ENCODE measurements at regions not wholly inside any gene's neighbourhood (a gene's known extent, or its start where the extent isn't known, plus 50 kb on each side); places are given as distances from the start of the nearest gene placed in this dataset.
"Not testable (repeated sequence)": the region's sequence is repeated elsewhere in the genome, so short reads cannot be mapped to it uniquely, and the experiment has no call there.

- peak in 2 of 3 donors; percentile 12 to 30 for DNase-seq (ENCODE audit: low read depth in 2 of 3, low spot score in 2 of 3)
Observed at GRCh38 chr13:71218960-71219359, 648.0 kb downstream of the DACH1 start.

DNA sequence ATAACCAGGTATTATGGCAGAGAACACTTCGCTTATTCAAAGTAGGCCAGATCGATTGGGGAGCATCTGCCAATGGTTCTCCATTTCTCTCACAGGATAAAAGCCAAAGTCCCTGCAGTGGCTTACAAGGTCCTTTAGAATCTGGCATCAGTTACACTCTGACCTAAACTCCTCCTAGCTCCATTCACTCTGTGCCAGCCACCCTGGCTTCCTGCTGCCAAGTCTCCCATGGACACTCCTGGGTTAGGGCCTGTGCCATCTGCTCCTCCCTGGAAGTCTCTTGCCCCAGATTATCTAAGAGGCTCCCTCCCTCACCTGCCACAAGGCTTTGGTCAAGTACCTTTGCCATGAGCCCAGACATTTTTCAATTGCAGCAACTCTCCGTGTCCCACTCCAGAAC, 649.2 kb downstream of the DACH1 start:
- no peak for DNase-seq (ENCODE audit: low read depth in 2 of 3, low spot score in 2 of 3)

- no peak for DNase-seq (ENCODE audit: low read depth in 2 of 3, low spot score in 2 of 3)
Observed at GRCh38 chr13:71214821-71215220, 652.2 kb downstream of the DACH1 start.

DNA sequence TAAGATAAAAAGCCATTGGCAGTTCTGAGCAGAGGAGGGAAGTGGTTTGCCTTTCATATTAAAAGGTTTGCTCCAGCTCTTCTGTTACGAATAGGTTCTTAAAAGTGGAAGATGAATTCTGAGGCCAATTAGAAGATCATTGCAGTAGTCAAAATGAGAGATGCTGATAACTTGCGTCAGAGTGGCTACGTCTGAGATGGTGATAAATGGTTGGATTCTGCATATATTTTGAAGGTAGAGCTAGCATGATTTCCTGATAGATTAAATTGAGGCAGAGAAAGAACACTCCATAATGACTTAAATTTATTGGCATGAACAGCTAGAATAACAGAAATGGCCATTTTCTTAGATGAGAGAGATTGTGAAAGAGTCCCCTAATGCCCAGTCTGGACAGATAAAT, 652.6 kb downstream of the DACH1 start:
- no peak for DNase-seq (ENCODE audit: low read depth in 2 of 3, low spot score in 2 of 3)

DNA sequence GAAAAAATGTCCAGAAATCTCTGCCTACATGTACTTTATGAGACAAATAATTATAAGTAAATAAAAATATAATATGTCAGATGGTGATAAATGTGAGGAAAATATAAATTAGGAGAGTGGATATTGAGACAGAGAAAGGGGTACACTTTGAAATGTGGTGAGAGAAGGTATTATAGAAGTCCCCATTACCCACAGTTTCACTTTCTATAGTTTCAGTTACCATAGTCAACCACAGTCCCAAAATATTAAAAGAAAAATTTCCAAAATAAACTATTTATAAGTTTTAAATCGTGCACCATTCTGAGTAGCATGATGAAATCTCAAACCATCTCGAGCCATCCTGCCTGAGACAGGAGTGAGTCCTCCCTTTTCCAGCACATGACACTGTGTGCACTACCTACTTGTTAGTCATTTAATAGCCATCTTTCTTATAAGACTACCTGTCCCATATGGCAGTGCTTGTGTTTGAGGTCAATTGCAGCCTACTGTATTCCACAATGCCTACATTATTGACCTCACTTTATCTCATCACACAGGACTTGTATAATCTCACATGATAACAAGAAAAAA, 653.7 kb downstream of the DACH1 start:
- no peak for DNase-seq (ENCODE audit: low read depth in 2 of 3, low spot score in 2 of 3)

DNA sequence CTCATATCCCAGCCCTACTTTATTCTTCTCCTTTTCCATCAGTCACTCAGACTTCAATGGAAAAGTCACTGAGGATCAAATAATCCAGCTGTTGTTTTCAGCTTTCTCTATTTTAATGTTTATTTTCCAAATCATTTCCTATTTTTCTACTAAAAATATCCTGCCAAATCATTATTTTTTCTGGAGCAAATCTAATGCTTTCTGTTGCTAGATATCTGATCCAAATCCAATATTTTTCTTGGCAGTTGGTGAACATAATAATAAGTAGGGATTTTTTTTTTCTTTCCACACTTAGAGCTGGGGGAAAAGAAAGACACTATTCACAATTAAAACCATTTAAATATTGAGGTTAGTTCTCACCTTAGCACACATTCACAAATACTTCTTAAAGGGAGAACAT, 656.1 kb downstream of the DACH1 start:
- DNase-seq (ENCODE audit: low read depth in 2 of 3, low spot score in 2 of 3) = no peak

DNA sequence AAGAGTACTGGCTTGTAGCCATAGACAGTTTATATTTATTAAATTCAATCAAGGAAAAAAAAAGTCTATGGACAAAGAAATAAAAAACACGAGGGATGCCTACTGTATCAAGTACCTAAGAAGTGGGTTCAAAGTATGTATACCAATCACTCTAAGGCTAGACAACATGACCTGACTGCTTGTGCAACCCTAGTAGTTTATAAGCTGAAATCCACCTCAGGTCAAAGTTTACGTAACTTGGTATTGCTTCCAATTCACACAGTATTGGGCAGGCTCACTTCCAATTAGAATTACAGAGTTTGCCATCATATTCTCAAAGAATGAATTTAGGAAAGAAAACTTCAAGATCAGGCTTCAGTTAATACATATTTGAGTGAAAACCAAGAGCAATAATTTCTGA, 657.8 kb downstream of the DACH1 start:
- no peak for DNase-seq (ENCODE audit: low read depth in 2 of 3, low spot score in 2 of 3)

- not testable (repeated sequence) for DNase-seq (ENCODE audit: low read depth in 2 of 3, low spot score in 2 of 3)
Observed at GRCh38 chr13:71184583-71184982, 682.4 kb downstream of the DACH1 start.

DNA sequence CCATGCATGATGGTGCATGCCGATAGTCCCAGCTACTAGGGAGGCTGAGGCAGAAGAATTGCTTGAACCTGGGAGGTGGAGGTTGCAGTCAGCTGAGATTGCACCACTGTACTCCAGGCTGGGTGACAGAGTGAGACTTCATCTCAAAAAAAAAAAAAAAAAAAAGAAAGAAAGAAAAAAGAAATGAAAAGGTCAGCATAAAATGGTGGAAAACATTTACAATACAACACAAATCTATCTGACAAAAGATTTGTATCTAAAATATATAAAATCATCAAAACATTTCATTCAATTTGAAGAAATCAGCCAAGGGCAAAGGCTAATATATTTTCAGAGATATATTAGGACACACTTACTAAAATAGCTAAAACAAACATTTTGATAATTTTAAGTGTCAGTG, 683.7 kb downstream of the DACH1 start:
- DNase-seq (ENCODE audit: low read depth in 2 of 3, low spot score in 2 of 3) = not testable (repeated sequence)

GRCh38 chr13:71171740-71172139, 695.3 kb downstream of the DACH1 start:
- DNase-seq (ENCODE audit: low read depth in 2 of 3, low spot score in 2 of 3) = no peak

DNA sequence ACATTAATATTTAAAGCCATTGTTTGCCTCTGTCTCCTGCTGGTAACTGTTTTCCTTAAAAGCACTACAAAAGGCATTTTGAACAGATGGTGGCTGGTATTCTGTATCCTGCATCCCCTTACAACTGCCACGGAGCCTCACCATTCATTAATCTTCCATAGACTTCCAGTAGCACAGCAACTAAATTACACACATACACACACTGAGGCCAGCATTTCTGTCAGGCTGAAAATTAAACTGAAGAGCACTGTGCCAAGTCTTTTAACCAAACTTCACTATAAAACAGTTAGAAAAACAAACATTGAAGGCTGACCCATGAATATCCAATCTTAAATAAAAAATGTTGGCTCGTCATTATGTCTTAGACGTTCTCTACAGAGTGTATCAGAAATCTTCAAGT, 697.8 kb downstream of the DACH1 start:
- DNase-seq (ENCODE audit: low read depth in 2 of 3, low spot score in 2 of 3) = no peak

DNA sequence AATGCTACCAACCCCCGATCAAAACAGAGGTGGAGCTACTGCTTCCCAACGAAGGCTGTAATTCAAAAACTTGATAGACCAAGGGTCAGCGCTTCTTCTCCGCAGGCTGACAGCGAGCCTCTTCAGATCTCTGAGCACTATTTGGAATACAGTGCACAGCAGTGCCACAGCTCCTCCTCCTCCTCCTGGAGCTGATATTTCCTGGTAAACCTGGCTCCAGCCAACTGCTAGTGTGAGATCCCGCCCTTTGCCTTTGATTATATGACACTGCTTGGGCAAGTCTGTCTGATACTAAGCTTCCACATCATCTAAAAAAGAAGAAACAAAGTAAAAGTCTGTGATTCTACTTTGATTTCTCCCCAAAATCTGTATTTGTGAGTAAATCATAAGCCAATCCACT, 710.5 kb downstream of the DACH1 start:
- no peak for DNase-seq (ENCODE audit: low read depth in 2 of 3, low spot score in 2 of 3)

GRCh38 chr13:71149498-71150363, 717.3 kb downstream of the DACH1 start:
- no peak for DNase-seq (ENCODE audit: low read depth in 2 of 3, low spot score in 2 of 3)

GRCh38 chr13:71149046-71149445, 718.0 kb downstream of the DACH1 start:
- no peak for DNase-seq (ENCODE audit: low read depth in 2 of 3, low spot score in 2 of 3)

- no peak for DNase-seq (ENCODE audit: low read depth in 2 of 3, low spot score in 2 of 3)
Observed at GRCh38 chr13:71148396-71148795, 718.6 kb downstream of the DACH1 start.

DNA sequence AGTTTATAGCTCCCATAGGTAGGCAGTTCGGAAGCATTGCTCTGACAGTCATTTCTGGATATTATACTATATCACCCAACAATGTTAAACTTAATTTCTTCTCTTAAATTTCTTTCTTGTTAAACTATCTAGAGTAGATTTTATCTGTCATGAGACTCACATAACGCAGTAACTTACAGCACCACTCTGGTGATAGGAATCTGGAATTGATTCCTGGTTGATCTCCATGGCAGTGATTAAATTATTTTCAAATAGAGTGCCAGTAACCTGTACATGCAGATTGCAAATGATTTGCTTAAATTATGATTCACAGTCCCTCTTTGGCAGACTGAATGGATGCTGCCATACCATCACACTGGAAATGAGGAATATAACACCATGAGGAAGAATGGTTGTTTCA, 722.1 kb downstream of the DACH1 start:
- no peak for DNase-seq (ENCODE audit: low read depth in 2 of 3, low spot score in 2 of 3)

DNA sequence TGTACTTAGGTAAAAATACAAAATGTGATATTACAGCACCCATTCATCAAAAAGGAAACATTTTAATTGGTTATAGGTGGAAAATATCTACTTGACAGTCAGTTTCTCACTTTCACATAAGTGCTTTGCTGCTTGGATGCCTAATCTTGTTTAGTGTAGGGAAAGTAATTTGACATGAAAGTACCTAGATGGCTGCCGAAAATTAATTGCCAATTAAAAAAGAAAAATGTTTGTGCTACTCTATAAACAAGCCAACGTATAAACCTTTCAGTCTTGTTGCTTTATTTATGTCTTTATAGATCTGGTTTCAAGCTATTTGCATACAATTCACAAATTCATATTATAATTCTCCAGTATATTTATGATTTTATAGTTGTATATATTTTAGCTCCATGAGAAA, 729.9 kb downstream of the DACH1 start:
- DNase-seq (ENCODE audit: low read depth in 2 of 3, low spot score in 2 of 3) = no peak

GRCh38 chr13:71124230-71124629, 742.8 kb downstream of the DACH1 start:
- DNase-seq (ENCODE audit: low read depth in 2 of 3, low spot score in 2 of 3) = no peak

DNA sequence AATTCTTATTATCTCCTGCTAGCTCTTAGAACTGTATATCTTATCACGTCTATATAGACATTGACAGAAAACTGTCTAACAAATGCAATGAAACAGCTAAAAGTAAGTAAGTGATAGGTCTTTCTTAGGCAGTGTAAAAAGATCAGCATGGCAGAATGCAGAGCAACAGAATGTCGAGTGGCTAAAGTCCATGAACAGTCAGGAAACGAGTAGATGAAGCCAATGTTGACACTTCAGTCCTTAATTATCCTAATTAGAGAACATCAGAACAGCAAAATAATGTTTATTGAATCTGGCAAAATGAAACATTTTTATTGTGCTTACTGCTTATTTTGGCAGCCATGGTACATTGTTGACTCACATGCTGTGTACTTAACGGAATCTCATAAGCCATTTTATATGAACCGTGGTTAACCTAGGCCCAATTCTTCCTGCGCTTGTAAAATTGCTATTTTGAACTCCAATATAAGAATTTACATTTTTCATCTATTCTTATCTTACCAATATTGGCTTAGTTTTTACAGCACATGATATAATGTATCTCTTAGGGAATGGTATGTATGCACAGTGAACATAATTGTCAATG, 748.1 kb downstream of the DACH1 start:
- DNase-seq (ENCODE audit: low read depth in 2 of 3, low spot score in 2 of 3) = no peak

DNA sequence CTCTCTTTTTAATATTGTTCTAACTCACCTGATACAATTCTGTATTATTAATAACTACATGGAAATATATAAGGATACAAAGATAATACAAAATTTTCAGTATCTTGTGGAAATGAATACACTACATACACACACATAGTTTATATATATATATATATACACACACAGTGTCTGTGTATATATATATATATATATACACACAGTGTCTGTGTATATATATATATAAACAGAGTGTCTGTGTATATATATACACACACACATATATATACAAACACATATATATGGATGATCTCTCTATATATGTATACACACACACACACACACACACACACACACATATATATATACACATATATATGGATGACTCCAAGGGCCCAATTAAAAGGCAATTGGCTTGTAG, 749.1 kb downstream of the DACH1 start:
- no peak for DNase-seq (ENCODE audit: low read depth in 2 of 3, low spot score in 2 of 3)

DNA sequence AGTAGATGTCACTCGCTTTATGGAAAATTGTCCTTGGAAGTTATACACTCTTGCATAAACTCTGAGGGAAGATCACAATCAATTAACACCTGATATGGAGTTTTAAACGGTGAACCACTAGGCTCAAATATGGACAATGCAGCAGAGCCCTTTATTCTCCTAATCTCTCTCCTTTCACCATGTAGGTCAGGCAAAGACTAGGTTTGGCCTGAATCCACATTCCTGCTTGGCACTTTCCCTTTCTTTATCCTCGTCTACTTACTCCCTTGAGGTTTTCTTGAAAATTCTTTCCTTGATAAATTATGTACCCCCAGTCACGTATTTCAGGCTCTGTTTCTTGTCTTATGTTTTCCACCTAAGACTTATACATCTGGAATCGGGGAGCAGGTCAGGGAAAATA, 751.7 kb downstream of the DACH1 start:
- no peak for DNase-seq (ENCODE audit: low read depth in 2 of 3, low spot score in 2 of 3)

GRCh38 chr13:71096421-71096820, 770.6 kb downstream of the DACH1 start:
- no peak for DNase-seq (ENCODE audit: low read depth in 2 of 3, low spot score in 2 of 3)

All from hematopoietic multipotent progenitor cell (in vitro differentiated cells).